ENCODE measurements at regions not wholly inside any gene's neighbourhood (a gene's known extent, or its start where the extent isn't known, plus 50 kb on each side); places are given as distances from the start of the nearest gene placed in this dataset.

DNA sequence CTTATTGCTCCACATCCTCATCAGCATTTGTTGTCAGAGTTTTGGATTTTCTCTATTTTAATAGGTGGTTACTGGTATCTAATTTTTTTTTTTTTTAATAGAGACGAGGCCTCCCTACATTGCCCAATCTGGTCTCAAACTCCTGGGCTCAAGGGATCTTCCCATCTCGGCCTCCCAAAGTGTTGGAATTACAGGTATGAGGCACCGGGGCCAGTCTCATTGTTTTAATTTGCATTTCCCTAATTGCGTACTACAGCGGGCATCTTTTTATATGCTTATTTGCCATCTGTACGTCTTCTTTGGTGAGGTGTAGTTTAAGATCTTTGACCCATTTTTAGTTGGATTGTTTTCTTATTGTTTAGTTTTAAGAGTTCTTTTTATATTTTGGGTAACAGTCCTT lies 210.4 kb upstream of the SULF2 start:
- no peak overlapping the region for H3K27ac ChIP-seq
- no peak for TF ChIP-seq CTCF (conservative IDR thresholded peaks at IDR 0.05)
- TF ChIP-seq ZFX (IDR thresholded peaks at IDR 0.05) = no peak

GRCh38 chr20:47993817-47994216 lies 208.5 kb upstream of the SULF2 start:
- H3K27ac ChIP-seq = no peak overlapping the region
- TF ChIP-seq ZFX (IDR thresholded peaks at IDR 0.05) (no peak), CTCF (conservative IDR thresholded peaks at IDR 0.05) (no peak)

DNA sequence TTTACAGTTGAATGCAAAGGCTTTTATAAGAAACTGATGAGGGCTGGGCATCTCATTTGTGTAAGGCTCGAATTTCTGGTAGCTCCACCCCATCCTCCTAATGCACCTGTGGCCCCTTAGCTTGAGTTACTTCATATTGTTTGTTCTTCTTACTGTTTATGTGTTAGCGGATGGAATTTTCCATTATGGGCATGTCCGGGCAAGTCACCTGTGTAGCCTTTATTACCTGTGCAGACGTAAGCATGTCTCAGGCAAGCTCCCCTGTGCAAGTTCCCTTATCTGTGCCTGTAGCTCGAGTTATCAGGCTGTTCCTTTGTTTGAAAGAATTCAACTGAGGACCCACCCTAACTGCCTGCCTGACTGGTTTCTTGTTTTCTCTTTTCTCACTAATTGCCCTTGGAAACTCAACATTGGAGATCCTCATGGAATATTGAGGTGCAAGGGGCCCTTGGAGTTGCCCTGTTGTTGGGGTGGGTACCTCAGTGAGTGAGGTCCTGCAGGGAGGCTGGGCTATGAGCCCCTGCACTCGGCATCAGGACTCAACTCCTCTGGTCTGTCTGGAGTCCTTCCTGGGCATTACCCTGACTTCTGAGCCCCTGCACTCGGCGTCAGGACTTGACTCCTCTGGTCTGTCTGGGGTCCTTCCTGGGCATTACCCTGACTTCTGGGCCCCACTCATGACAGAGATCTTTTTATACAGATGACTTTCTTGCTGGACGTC lies 207.9 kb upstream of the SULF2 start:
- TF ChIP-seq CTCF (conservative IDR thresholded peaks at IDR 0.05) (no peak), ZFX (IDR thresholded peaks at IDR 0.05) (no peak)
- H3K27ac ChIP-seq = no peak overlapping the region

- TF ChIP-seq ZFX (IDR thresholded peaks at IDR 0.05) = no peak
- no peak for TF ChIP-seq CTCF (conservative IDR thresholded peaks at IDR 0.05)
- no peak overlapping the region for H3K27ac ChIP-seq
Measured at GRCh38 chr20:47991875-47992488, 206.7 kb upstream of the SULF2 start.

- TF ChIP-seq ZFX (IDR thresholded peaks at IDR 0.05) (no peak), CTCF (conservative IDR thresholded peaks at IDR 0.05) (no peak)
Measured at GRCh38 chr20:47990507-47991150, 205.3 kb upstream of the SULF2 start.

GRCh38 chr20:47989957-47990356 lies 204.7 kb upstream of the SULF2 start:
- H3K27ac ChIP-seq = no peak overlapping the region
- no peak for TF ChIP-seq CTCF (conservative IDR thresholded peaks at IDR 0.05)
- no peak for TF ChIP-seq ZFX (IDR thresholded peaks at IDR 0.05)

More at GRCh38 chr20:47990507-47991150, 205.3 kb upstream of the SULF2 start:
- no peak overlapping the region for H3K27ac ChIP-seq

GRCh38 chr20:47988676-47989075 lies 203.4 kb upstream of the SULF2 start:
- TF ChIP-seq ZFX (IDR thresholded peaks at IDR 0.05) (no peak), CTCF (conservative IDR thresholded peaks at IDR 0.05) (no peak)
- H3K27ac ChIP-seq = no peak overlapping the region

All from C4-2B (cell line).